MM.1S (cell line): ENCODE measurements at regions not wholly inside any gene's neighbourhood (a gene's known extent, or its start where the extent isn't known, plus 50 kb on each side); places are given as distances from the start of the nearest gene placed in this dataset.
"Not testable (repeated sequence)": the region's sequence is repeated elsewhere in the genome, so short reads cannot be mapped to it uniquely, and the experiment has no call there.

ENCODE experiments used
- DNase-seq: peaks from one replicate; pipeline ENCODE4 v3.0.0-alpha.2; 2015
- H2AFZ ChIP-seq: fragments of 300-600 bp; sonication (generic); 2 replicates; pipeline ENCODE4 v1.6.0; 2016; ENCODE audit warnings: antibody characterized with exemption, low read length
- H3F3A ChIP-seq: fragments of 300-600 bp; sonication (generic); 2 replicates; pipeline ENCODE4 v1.6.1; 2016; ENCODE audit warnings: mild to moderate bottlenecking, antibody characterized with exemption, low read length, moderate library complexity, mixed read lengths; ENCODE audit not compliant: insufficient read depth
- H3K27ac ChIP-seq: fragments of 300-600 bp; sonication (generic); 2 replicates; pipeline ENCODE4 v1.5.1; 2016; ENCODE audit warnings: mild to moderate bottlenecking, low read length
- H3K27me3 ChIP-seq: fragments of 300-600 bp; sonication (generic); replicated peaks from 2 replicates; pipeline ENCODE4 v1.6.0; 2016; ENCODE audit warnings: low read length; ENCODE audit not compliant: insufficient read depth
- H3K36me3 ChIP-seq: fragments of 300-600 bp; sonication (generic); replicated peaks from 2 replicates; pipeline ENCODE4 v1.6.1; 2016; ENCODE audit warnings: mild to moderate bottlenecking, low read length, mixed read lengths; ENCODE audit not compliant: insufficient read depth
- H3K4me1 ChIP-seq: fragments of 300-600 bp; sonication (generic); 2 replicates; pipeline ENCODE4 v1.6.1; 2016; ENCODE audit warnings: low read length, mixed read lengths
- H3K4me2 ChIP-seq: fragments of 300-600 bp; sonication (generic); 2 replicates; pipeline ENCODE4 v1.6.0; 2016; ENCODE audit warnings: low read depth, low read length
- H3K4me3 ChIP-seq: fragments of 300-600 bp; sonication (generic); 2 replicates; pipeline ENCODE4 v1.5.1; 2016; ENCODE audit warnings: low read length, mixed read lengths
- H3K79me2 ChIP-seq: fragments of 300-600 bp; sonication (generic); 2 replicates; pipeline ENCODE4 v1.6.1; 2016; ENCODE audit warnings: mixed run types, low read length, mixed read lengths
- H3K9ac ChIP-seq: fragments of 300-600 bp; sonication (generic); 2 replicates; pipeline ENCODE4 v1.6.1; 2016; ENCODE audit warnings: low read length, mixed read lengths
- H3K9me2 ChIP-seq: fragments of 300-600 bp; sonication (generic); replicated peaks from 2 replicates; pipeline ENCODE4 v1.6.1; 2016; ENCODE audit warnings: mild to moderate bottlenecking, low read length, mixed read lengths; ENCODE audit not compliant: insufficient read depth
- H3K9me3 ChIP-seq: fragments of 300-600 bp; sonication (generic); replicated peaks from 2 replicates; pipeline ENCODE4 v1.6.1; 2016; ENCODE audit warnings: mild to moderate bottlenecking, low read length, mixed read lengths; ENCODE audit not compliant: insufficient read depth
- H4K20me1 ChIP-seq: fragments of 300-600 bp; sonication (generic); 2 replicates; pipeline ENCODE4 v1.6.1; 2016; ENCODE audit warnings: mild to moderate bottlenecking, low read length, moderate library complexity, mixed read lengths; ENCODE audit not compliant: insufficient read depth
- CTCF ChIP-seq: fragments of 300-600 bp; sonication (generic); IDR thresholded peaks from 2 replicates; pipeline ENCODE4 v1.5.1; 2016; ENCODE audit warnings: antibody characterized with exemption, low read length, mixed read lengths
- EZH2 ChIP-seq: fragments of 300-600 bp; sonication (generic); optimal IDR thresholded peaks from 2 replicates; pipeline ENCODE3; 2017; ENCODE audit warnings: low read depth, mild to moderate bottlenecking, antibody characterized with exemption, low read length, mixed read lengths
- EZH2phosphoT487 ChIP-seq: fragments of 300-600 bp; sonication (generic); IDR thresholded peaks from 2 replicates; pipeline ENCODE4 v1.6.1; 2018; ENCODE audit warnings: antibody characterized with exemption, low read length

- Histone ChIP-seq H4K20me1 (no peaks in the 10 kb centered on the region), H3K4me2 (no peak overlapping the region), H3K4me3 (no peak overlapping the region), H3K27me3 (no peaks in the 10 kb centered on the region), H3K9me2 (no peaks in the 10 kb centered on the region), H3K4me1 (peaks cover 14% of the 10 kb centered on the region; the same call in 1 of the 2 replicates), H3K9ac (no peak overlapping the region), H3K36me3 (no peaks in the 10 kb centered on the region), H3K27ac (no peak overlapping the region), H3K9me3 (no peaks in the 10 kb centered on the region), H3F3A (no peaks in the 10 kb centered on the region), H3K79me2 (no peaks in the 10 kb centered on the region), H2AFZ (no peak overlapping the region)
- TF ChIP-seq EZH2 (no peak), CTCF (no peak), EZH2phosphoT487 (no peak)
- no peak for DNase-seq
Observed at GRCh38 chr6:10312445-10312844, 102.4 kb downstream of the TFAP2A start.

- peaks cover 14% of the 10 kb centered on the region; the same call in 1 of the 2 replicates for H3K4me1 ChIP-seq
- not testable (repeated sequence) for H3K9me3 ChIP-seq, H3K9me2 ChIP-seq, H2AFZ ChIP-seq, H3K9ac ChIP-seq, H3K36me3 ChIP-seq, H4K20me1 ChIP-seq, DNase-seq, H3K4me2 ChIP-seq, H3K4me3 ChIP-seq, H3K27me3 ChIP-seq, H3F3A ChIP-seq, H3K79me2 ChIP-seq, H3K27ac ChIP-seq
Observed at GRCh38 chr6:10311546-10312405, 103.1 kb downstream of the TFAP2A start.

GRCh38 chr6:10310826-10311225 is 104.0 kb downstream of the TFAP2A start:
- Histone ChIP-seq H3K27ac (no peak overlapping the region), H3F3A (no peaks in the 10 kb centered on the region), H3K9me3 (no peaks in the 10 kb centered on the region), H3K4me2 (no peak overlapping the region), H4K20me1 (no peaks in the 10 kb centered on the region), H2AFZ (no peak overlapping the region), H3K4me1 (peaks cover 14% of the 10 kb centered on the region; the same call in 1 of the 2 replicates), H3K79me2 (no peaks in the 10 kb centered on the region), H3K27me3 (no peaks in the 10 kb centered on the region), H3K9me2 (no peaks in the 10 kb centered on the region), H3K36me3 (no peaks in the 10 kb centered on the region), H3K4me3 (no peak overlapping the region), H3K9ac (no peak overlapping the region)
- TF ChIP-seq EZH2phosphoT487 (no peak), EZH2 (no peak), CTCF (no peak)
- DNase-seq: no peak

GRCh38 chr6:10310330-10310653 is 104.6 kb downstream of the TFAP2A start:
- Histone ChIP-seq H3K4me3 (no peak overlapping the region), H4K20me1 (no peaks in the 10 kb centered on the region), H3K27me3 (no peaks in the 10 kb centered on the region), H3K79me2 (no peaks in the 10 kb centered on the region), H3K36me3 (no peaks in the 10 kb centered on the region), H3K4me1 (peaks cover 14% of the 10 kb centered on the region; the same call in 1 of the 2 replicates), H3K4me2 (peak overlapping the region; percentile 12), H3K27ac (peak overlapping the region; percentile 7; the same call in 1 of the 2 replicates), H2AFZ (0 out of 2 replicates have a peak overlapping the region, but pooled peaks have one; percentile 5), H3K9me2 (no peaks in the 10 kb centered on the region), H3K9ac (no peak overlapping the region), H3K9me3 (no peaks in the 10 kb centered on the region), H3F3A (no peaks in the 10 kb centered on the region)
- DNase-seq: no peak
- no peak for TF ChIP-seq CTCF
- no peak for TF ChIP-seq EZH2
- TF ChIP-seq EZH2phosphoT487: no peak
